ENCODE measurements at regions not wholly inside any gene's neighbourhood (a gene's known extent, or its start where the extent isn't known, plus 50 kb on each side); places are given as distances from the start of the nearest gene placed in this dataset.

DNA sequence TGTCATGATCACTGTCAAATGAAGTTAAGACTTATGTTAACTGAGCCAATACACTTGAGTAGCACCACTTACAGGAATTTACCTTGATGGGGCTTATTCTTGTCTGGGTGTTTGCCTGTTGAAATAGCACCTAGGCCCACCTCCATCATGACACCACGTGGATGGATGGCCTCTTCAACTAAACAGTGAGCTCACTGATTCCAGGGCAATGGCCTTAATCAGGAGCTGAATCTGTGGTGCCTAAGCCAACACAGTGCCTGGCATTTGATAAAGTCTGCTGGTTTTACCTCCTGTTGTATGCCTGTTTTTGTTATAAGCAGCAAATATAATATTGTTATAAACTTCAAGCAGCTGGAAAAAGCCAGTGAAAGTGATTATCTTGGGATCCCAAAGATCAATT lies 190.5 kb downstream of the LURAP1L start:
- TF ChIP-seq, protein P1, sequence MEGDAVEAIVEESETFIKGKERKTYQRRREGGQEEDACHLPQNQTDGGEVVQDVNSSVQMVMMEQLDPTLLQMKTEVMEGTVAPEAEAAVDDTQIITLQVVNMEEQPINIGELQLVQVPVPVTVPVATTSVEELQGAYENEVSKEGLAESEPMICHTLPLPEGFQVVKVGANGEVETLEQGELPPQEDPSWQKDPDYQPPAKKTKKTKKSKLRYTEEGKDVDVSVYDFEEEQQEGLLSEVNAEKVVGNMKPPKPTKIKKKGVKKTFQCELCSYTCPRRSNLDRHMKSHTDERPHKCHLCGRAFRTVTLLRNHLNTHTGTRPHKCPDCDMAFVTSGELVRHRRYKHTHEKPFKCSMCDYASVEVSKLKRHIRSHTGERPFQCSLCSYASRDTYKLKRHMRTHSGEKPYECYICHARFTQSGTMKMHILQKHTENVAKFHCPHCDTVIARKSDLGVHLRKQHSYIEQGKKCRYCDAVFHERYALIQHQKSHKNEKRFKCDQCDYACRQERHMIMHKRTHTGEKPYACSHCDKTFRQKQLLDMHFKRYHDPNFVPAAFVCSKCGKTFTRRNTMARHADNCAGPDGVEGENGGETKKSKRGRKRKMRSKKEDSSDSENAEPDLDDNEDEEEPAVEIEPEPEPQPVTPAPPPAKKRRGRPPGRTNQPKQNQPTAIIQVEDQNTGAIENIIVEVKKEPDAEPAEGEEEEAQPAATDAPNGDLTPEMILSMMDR (IDR thresholded peaks at IDR 0.05; ENCODE audit: borderline replicate concordance, extremely low read depth, low read length, poor library complexity, severe bottlenecking): no peak
- TF ChIP-seq EZH2 (IDR thresholded peaks at IDR 0.05; ENCODE audit: borderline replicate concordance, low read depth, low read length, severe bottlenecking): no peak

All from DND-41 (cell line).